Smooth muscle cell (in vitro differentiated cells): ENCODE measurements at regions not wholly inside any gene's neighbourhood (a gene's known extent, or its start where the extent isn't known, plus 50 kb on each side); places are given as distances from the start of the nearest gene placed in this dataset.

Source experiments
- DNase-seq: peaks from one replicate; lab custom pipeline; 2025; ENCODE audit not compliant: unreplicated experiment; lab: John Stamatoyannopoulos, UW
- H2AFZ ChIP-seq: fragments of 200-600 bp; sonication (generic); 2 replicates; pipeline ENCODE4 v1.6.0; 2016; ENCODE audit warnings: antibody characterized with exemption, low read depth, mild to moderate bottlenecking
- H3F3A ChIP-seq: fragments of 200-600 bp; sonication (generic); 2 replicates; pipeline ENCODE4 v1.6.0; 2017; ENCODE audit warnings: antibody characterized with exemption, low read depth
- H3K27ac ChIP-seq: fragments of 200-600 bp; sonication (generic); 2 replicates; pipeline ENCODE4 v1.5.1; 2016; ENCODE audit warnings: low read depth, mild to moderate bottlenecking
- H3K27me3 ChIP-seq: fragments of 200-600 bp; sonication (generic); 2 replicates; pipeline ENCODE4 v1.6.1; 2016; ENCODE audit warnings: low read depth, mild to moderate bottlenecking
- H3K36me3 ChIP-seq: fragments of 200-600 bp; sonication (generic); 2 replicates; pipeline ENCODE4 v1.5.1; 2016; ENCODE audit warnings: low read depth
- H3K4me1 ChIP-seq: fragments of 200-600 bp; sonication (generic); 2 replicates; pipeline ENCODE4 v1.5.1; 2016; ENCODE audit warnings: low read depth
- H3K4me2 ChIP-seq: fragments of 200-600 bp; sonication (generic); 2 replicates; pipeline ENCODE4 v1.6.0; 2016; ENCODE audit warnings: mild to moderate bottlenecking
- H3K4me3 ChIP-seq: fragments of 200-600 bp; sonication (generic); 2 replicates; pipeline ENCODE4 v1.5.1; 2016; ENCODE audit warnings: mild to moderate bottlenecking
- H3K79me2 ChIP-seq: fragments of 200-600 bp; sonication (generic); 2 replicates; pipeline ENCODE4 v1.6.0; 2016; ENCODE audit warnings: low read depth, mild to moderate bottlenecking
- H3K9ac ChIP-seq: fragments of 200-600 bp; sonication (generic); 2 replicates; pipeline ENCODE4 v1.6.0; 2016; ENCODE audit warnings: low read depth
- H3K9me3 ChIP-seq: fragments of 200-600 bp; sonication (generic); replicated peaks from 2 replicates; pipeline ENCODE4 v1.5.1; 2016; ENCODE audit warnings: low read depth
- H4K20me1 ChIP-seq: fragments of 200-600 bp; sonication (generic); 2 replicates; pipeline ENCODE4 v1.6.0; 2016; ENCODE audit warnings: low read depth
- whole genome bisulfite sequencing: methylation state at CpG from one replicate; pipeline ENCODE4 v1.1.7; 2016; ENCODE audit warnings: low lambda C conversion rate; 5-methylcytosine and 5-hydroxymethylcytosine counted together
- TF ChIP-seq, protein P1 (sequence below): fragments of 200-600 bp; sonication (generic); IDR thresholded peaks from 2 replicates; pipeline ENCODE4 v1.5.1; 2017; ENCODE audit warnings: borderline replicate concordance, mild to moderate bottlenecking, antibody characterized with exemption; ENCODE audit not compliant: insufficient read depth, poor library complexity, severe bottlenecking

DNA sequence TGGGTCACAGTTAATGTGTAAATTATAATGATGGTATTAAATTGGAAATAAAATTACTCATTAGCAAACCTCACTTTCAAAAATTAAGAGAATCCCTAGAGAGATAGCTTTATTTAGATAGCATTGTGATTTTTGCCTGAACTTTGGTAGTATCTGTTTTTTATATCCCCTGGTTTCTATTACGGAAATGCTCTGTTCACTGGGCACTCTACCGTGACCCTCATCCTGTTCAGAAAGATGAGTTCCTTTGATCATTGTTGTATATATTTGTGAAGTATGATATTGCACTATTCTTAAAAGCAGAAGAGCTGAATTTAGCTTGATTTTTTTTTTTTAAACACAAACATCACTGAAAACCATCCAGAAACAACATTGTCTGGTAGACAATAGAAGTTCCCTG, 1143.8 kb upstream of the MAP3K7 start:
- no peaks in the 10 kb centered on the region for H3K27me3 ChIP-seq
- no peak overlapping the region for H3K4me3 ChIP-seq
- H3K27ac ChIP-seq = no peak overlapping the region
- no peaks in the 10 kb centered on the region for H3K36me3 ChIP-seq
- H3K4me2 ChIP-seq = no peak overlapping the region
- no peak overlapping the region for H3K9ac ChIP-seq
- no peaks in the 10 kb centered on the region for H3F3A ChIP-seq
- TF ChIP-seq, protein P1, sequence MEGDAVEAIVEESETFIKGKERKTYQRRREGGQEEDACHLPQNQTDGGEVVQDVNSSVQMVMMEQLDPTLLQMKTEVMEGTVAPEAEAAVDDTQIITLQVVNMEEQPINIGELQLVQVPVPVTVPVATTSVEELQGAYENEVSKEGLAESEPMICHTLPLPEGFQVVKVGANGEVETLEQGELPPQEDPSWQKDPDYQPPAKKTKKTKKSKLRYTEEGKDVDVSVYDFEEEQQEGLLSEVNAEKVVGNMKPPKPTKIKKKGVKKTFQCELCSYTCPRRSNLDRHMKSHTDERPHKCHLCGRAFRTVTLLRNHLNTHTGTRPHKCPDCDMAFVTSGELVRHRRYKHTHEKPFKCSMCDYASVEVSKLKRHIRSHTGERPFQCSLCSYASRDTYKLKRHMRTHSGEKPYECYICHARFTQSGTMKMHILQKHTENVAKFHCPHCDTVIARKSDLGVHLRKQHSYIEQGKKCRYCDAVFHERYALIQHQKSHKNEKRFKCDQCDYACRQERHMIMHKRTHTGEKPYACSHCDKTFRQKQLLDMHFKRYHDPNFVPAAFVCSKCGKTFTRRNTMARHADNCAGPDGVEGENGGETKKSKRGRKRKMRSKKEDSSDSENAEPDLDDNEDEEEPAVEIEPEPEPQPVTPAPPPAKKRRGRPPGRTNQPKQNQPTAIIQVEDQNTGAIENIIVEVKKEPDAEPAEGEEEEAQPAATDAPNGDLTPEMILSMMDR = no peak
- WGBS = 93% methylated on average over 2 of the region's 2 CpGs
- no peaks in the 10 kb centered on the region for H4K20me1 ChIP-seq
- no peaks in the 10 kb centered on the region for H3K4me1 ChIP-seq
- no peak for DNase-seq
- H2AFZ ChIP-seq = no peak overlapping the region
- H3K79me2 ChIP-seq = no peaks in the 10 kb centered on the region
- H3K9me3 ChIP-seq = no peaks in the 10 kb centered on the region

DNA sequence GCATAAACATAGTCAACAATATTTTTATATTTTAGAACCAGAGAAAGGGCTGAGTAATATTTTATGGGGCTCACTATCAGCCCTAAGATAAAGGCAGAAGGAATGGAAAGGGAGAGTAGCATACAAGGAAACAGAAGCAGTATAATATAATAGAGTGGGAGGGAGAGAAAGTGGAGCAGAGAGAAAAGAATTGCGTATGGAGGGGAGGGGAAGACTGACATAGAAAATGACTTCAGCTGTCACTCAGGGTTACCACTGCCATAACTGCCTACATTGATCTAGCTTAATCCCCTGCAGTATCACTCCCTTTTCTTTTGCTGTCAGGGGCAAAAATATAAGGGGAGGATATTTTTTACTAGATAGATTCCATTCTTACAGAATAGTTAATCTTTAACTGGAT, 1133.5 kb upstream of the MAP3K7 start:
- WGBS = 56% methylated on average over 1 of the region's 1 CpG
- no peak overlapping the region for H3K4me3 ChIP-seq
- H3K9me3 ChIP-seq = no peaks in the 10 kb centered on the region
- H3F3A ChIP-seq = no peaks in the 10 kb centered on the region
- no peak overlapping the region for H3K9ac ChIP-seq
- DNase-seq = no peak
- no peaks in the 10 kb centered on the region for H3K4me1 ChIP-seq
- no peaks in the 10 kb centered on the region for H3K36me3 ChIP-seq
- H3K27ac ChIP-seq = no peak overlapping the region
- peak overlapping the region; percentile 1 for H2AFZ ChIP-seq
- H3K79me2 ChIP-seq = no peaks in the 10 kb centered on the region
- H3K4me2 ChIP-seq = no peak overlapping the region
- peaks cover 3% of the 10 kb centered on the region for H3K27me3 ChIP-seq
- no peaks in the 10 kb centered on the region for H4K20me1 ChIP-seq
- TF ChIP-seq, protein P1 = no peak

DNA sequence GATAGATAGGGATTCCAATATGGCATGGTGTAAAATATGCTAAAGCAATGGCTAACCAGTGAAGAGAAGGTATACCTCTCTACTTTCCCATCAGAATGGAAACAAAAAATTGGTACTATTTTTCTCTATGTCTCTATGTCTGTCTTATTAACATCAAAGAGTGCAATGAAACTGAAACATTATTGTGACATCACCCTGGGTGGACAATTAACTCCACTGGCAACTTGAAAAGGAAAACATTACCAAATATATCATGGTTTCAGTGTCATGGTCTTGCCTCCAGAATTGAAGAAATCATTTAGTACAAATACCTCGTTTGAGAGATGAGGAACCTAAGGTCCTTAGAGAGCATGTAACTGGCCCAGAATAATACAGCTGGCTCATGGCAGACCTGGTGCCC, 1132.5 kb upstream of the MAP3K7 start:
- no peak overlapping the region for H2AFZ ChIP-seq
- DNase-seq = no peak
- H3F3A ChIP-seq = no peaks in the 10 kb centered on the region
- no peak overlapping the region for H3K9ac ChIP-seq
- no peaks in the 10 kb centered on the region for H3K36me3 ChIP-seq
- H3K4me3 ChIP-seq = no peak overlapping the region
- TF ChIP-seq, protein P1 = no peak
- H4K20me1 ChIP-seq = no peaks in the 10 kb centered on the region
- H3K9me3 ChIP-seq = no peaks in the 10 kb centered on the region
- WGBS = 61% methylated on average over 1 of the region's 1 CpG
- peaks cover 3% of the 10 kb centered on the region for H3K27me3 ChIP-seq
- no peak overlapping the region for H3K27ac ChIP-seq
- no peaks in the 10 kb centered on the region for H3K4me1 ChIP-seq
- no peaks in the 10 kb centered on the region for H3K79me2 ChIP-seq
- H3K4me2 ChIP-seq = no peak overlapping the region

DNA sequence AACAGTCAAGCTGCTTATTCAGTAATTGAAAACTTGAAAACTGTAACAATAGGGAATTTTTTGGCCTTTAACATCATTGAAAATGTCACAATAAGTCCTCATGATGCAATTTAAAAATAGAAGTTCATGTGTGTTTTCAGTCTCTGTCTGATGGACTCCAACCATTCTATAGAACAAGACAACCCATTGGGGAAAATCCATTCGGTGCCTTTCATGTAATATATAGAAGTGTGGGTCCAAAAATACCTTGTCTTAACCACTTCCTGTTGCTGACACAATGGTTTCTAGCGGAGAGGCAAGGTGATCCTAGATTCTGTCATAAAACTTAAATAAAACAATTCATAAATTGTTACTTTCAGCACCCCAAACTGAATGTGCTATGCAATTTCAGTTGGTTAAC, 1131.3 kb upstream of the MAP3K7 start:
- H3K27me3 ChIP-seq = peaks cover 3% of the 10 kb centered on the region
- H3K9ac ChIP-seq = no peak overlapping the region
- no peak overlapping the region for H2AFZ ChIP-seq
- H3K9me3 ChIP-seq = no peaks in the 10 kb centered on the region
- H3K4me2 ChIP-seq = no peak overlapping the region
- H3K27ac ChIP-seq = no peak overlapping the region
- TF ChIP-seq, protein P1 = no peak
- H3F3A ChIP-seq = no peaks in the 10 kb centered on the region
- no peaks in the 10 kb centered on the region for H3K36me3 ChIP-seq
- H3K4me1 ChIP-seq = no peaks in the 10 kb centered on the region
- DNase-seq = no peak
- 88% methylated on average over 2 of the region's 2 CpGs for WGBS
- no peaks in the 10 kb centered on the region for H4K20me1 ChIP-seq
- no peaks in the 10 kb centered on the region for H3K79me2 ChIP-seq
- no peak overlapping the region for H3K4me3 ChIP-seq
